Endodermal cell (in vitro differentiated cells): ENCODE measurements at regions not wholly inside any gene's neighbourhood (a gene's known extent, or its start where the extent isn't known, plus 50 kb on each side); places are given as distances from the start of the nearest gene placed in this dataset.

Source experiments
- DNase-seq: peaks from one replicate; pipeline ENCODE4 v3.0.0-alpha.2; 2017
- H3K27ac ChIP-seq: 2 replicates; pipeline ENCODE4 v1.5.1; 2013; ENCODE audit warnings: mild to moderate bottlenecking, low read depth, low read length, moderate library complexity
- H3K27me3 ChIP-seq: 2 replicates; pipeline ENCODE4 v1.6.1; 2013; ENCODE audit warnings: mild to moderate bottlenecking, low read length, moderate library complexity; ENCODE audit not compliant: insufficient read depth, control insufficient read depth, poor library complexity, severe bottlenecking
- H3K36me3 ChIP-seq: 2 replicates; pipeline ENCODE4 v1.7.0; 2013; ENCODE audit warnings: mild to moderate bottlenecking, low read length, moderate library complexity; ENCODE audit not compliant: control insufficient read depth, insufficient read depth
- H3K4me1 ChIP-seq: one replicate; pipeline ENCODE4 v1.7.0; 2013; ENCODE audit warnings: low read length; ENCODE audit not compliant: control insufficient read depth, insufficient read depth
- H3K4me3 ChIP-seq: 2 replicates; pipeline ENCODE4 v1.5.1; 2013; ENCODE audit warnings: mild to moderate bottlenecking, low read length, moderate library complexity
- H3K9ac ChIP-seq: 2 replicates; pipeline ENCODE4 v1.6.1; 2013; ENCODE audit warnings: mild to moderate bottlenecking, low read length, moderate library complexity; ENCODE audit not compliant: poor library complexity, severe bottlenecking; ENCODE audit errors: extremely low read depth
- H3K9me3 ChIP-seq: 2 replicates; pipeline ENCODE4 v1.6.1; 2013; ENCODE audit warnings: mild to moderate bottlenecking, low read length, moderate library complexity; ENCODE audit not compliant: control insufficient read depth
- H3K27ac Mint-ChIP-seq: 2 replicates; pipeline ENCODE4 v1.8.0; 2020; ENCODE audit warnings: mixed read lengths
- H3K27me3 Mint-ChIP-seq: 2 replicates; pipeline ENCODE4 v1.8.0; 2021; ENCODE audit warnings: mild to moderate bottlenecking, mixed read lengths; ENCODE audit not compliant: insufficient read depth
- H3K36me3 Mint-ChIP-seq: 2 replicates; pipeline ENCODE4 v1.8.0; 2020; ENCODE audit warnings: low read depth, mixed read lengths
- H3K4me1 Mint-ChIP-seq: 2 replicates; pipeline ENCODE4 v1.8.0; 2020; ENCODE audit warnings: mixed read lengths
- H3K4me3 Mint-ChIP-seq: 2 replicates; pipeline ENCODE4 v1.8.0; 2020; ENCODE audit warnings: mild to moderate bottlenecking, moderate library complexity, mixed read lengths
- H3K9me3 Mint-ChIP-seq: 2 replicates; pipeline ENCODE4 v1.8.0; 2020; ENCODE audit warnings: mild to moderate bottlenecking, mixed read lengths
- WGBS, 2 experiments: methylation state at CpG; one replicate each; pipeline versions ENCODE4 v1.1.5 to v1.1.7; 2013; ENCODE audit warnings: missing lambda C conversion rate in 2 of 2, mixed read lengths in 1 of 2; ENCODE audit not compliant: insufficient coverage in 1 of 2, insufficient read length in 1 of 2; 5-methylcytosine and 5-hydroxymethylcytosine counted together
- TF ChIP-seq, protein P1 (sequence below): fragments of 200-600 bp; sonication (generic); conservative IDR thresholded peaks from 2 replicates; pipeline ENCODE4 v1.5.0; 2021; ENCODE audit warnings: antibody characterized with exemption, mild to moderate bottlenecking

DNA sequence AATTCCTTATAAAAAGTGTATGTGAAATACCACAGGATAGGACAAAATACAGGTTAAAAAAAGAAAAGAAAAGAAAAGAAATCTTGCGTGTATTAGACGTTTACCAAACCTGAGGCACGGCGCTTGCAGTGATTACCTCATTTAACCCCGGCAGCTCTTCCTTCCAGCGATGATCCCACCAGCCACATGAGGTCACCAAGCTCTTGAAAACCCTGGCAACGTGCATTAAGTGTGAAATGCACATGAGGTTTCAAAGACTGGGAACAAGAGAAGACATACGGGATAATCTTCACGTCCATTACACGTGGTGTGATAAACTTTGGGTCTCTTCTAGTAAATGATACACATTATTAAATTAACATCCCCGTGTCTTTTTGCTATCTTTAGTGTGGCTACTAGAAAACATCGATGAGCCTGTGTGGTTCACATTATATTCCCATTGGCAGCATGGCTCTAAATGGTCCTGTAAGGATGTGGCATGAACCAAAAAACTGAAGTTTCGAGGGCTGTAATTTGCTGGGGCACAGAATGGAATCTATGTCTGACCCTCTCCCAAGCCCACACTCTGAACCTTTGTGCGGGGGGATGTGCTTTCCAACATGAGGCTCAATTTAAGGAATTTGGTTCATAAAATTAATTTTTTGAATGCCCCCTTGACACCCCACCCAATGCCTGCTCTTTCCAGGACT is 59.2 kb upstream of the THBS2 start:
- Mint-ChIP-seq H3K4me3 (no peak overlapping the region), H3K27me3 (no peaks in the 10 kb centered on the region), H3K36me3 (no peaks in the 10 kb centered on the region), H3K4me1 (no peaks in the 10 kb centered on the region), H3K27ac (no peak overlapping the region), H3K9me3 (no peaks in the 10 kb centered on the region)
- DNase-seq = no peak
- Histone ChIP-seq H3K27ac (no peak overlapping the region), H3K4me3 (no peak overlapping the region), H3K4me1 (no peaks in the 10 kb centered on the region), H3K36me3 (no peaks in the 10 kb centered on the region), H3K9ac (no peak overlapping the region), H3K9me3 (no peaks in the 10 kb centered on the region), H3K27me3 (no peaks in the 10 kb centered on the region)
- WGBS, 2 experiments = 88 to 95% methylated on average over 14 of the region's 14 CpGs
- TF ChIP-seq, protein P1, sequence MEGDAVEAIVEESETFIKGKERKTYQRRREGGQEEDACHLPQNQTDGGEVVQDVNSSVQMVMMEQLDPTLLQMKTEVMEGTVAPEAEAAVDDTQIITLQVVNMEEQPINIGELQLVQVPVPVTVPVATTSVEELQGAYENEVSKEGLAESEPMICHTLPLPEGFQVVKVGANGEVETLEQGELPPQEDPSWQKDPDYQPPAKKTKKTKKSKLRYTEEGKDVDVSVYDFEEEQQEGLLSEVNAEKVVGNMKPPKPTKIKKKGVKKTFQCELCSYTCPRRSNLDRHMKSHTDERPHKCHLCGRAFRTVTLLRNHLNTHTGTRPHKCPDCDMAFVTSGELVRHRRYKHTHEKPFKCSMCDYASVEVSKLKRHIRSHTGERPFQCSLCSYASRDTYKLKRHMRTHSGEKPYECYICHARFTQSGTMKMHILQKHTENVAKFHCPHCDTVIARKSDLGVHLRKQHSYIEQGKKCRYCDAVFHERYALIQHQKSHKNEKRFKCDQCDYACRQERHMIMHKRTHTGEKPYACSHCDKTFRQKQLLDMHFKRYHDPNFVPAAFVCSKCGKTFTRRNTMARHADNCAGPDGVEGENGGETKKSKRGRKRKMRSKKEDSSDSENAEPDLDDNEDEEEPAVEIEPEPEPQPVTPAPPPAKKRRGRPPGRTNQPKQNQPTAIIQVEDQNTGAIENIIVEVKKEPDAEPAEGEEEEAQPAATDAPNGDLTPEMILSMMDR = no peak

DNA sequence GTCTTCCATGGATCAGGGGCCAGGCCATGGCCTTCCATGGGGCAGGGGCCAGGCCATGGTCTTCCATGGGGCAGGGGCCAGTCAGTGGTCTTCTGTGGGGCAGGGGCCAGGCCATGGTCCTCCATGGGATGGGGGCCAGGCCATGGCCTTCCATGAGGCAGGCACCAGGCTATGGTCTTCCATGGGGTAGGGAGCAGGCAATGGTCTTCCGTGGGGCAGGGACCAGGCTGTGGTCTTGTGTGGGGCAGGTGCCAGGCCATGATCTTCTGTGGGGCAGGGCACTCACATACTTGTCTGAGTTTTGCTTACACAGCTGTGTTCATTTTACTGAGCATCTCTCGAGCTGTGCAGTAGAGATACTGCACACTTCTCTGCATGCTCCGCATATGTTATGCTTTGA is 57.3 kb upstream of the THBS2 start:
- Histone ChIP-seq H3K4me1 (no peaks in the 10 kb centered on the region), H3K9ac (no peak overlapping the region), H3K4me3 (no peak overlapping the region), H3K9me3 (no peaks in the 10 kb centered on the region), H3K27me3 (no peaks in the 10 kb centered on the region), H3K27ac (no peak overlapping the region), H3K36me3 (no peaks in the 10 kb centered on the region)
- no peaks in the 10 kb centered on the region for H3K27me3 Mint-ChIP-seq
- no peak for DNase-seq
- H3K4me3 Mint-ChIP-seq = no peak overlapping the region
- H3K27ac Mint-ChIP-seq = no peak overlapping the region
- no peaks in the 10 kb centered on the region for H3K9me3 Mint-ChIP-seq
- no peaks in the 10 kb centered on the region for H3K4me1 Mint-ChIP-seq
- 87% methylated on average over 3 of the region's 3 CpGs; no CpG with 5 or more reads in 1 of the 2 experiments for WGBS, 2 experiments
- no peaks in the 10 kb centered on the region for H3K36me3 Mint-ChIP-seq
- TF ChIP-seq, protein P1 = no peak
